HG02610 (cell line): ENCODE measurements at regions not wholly inside any gene's neighbourhood (a gene's known extent, or its start where the extent isn't known, plus 50 kb on each side); places are given as distances from the start of the nearest gene placed in this dataset.
"Not testable (repeated sequence)": the region's sequence is repeated elsewhere in the genome, so short reads cannot be mapped to it uniquely, and the experiment has no call there.

Experiments
- ATAC-seq: cut with Tn5 transposase; IDR thresholded peaks from one replicate; pipeline ENCODE4 v1.9.1; 2021; ENCODE audit warnings: mild to moderate bottlenecking, moderate library complexity; ENCODE audit not compliant: unreplicated experiment

- no peak for ATAC-seq
These were observed 137.9 kb upstream of the EXOC2 start for GRCh38 chr6:830667-831327.

- no peak for ATAC-seq
These were observed 136.7 kb upstream of the EXOC2 start for GRCh38 chr6:829656-830055.

- ATAC-seq: no peak
These were observed 134.5 kb upstream of the EXOC2 start for GRCh38 chr6:827431-827830.

- no peak for ATAC-seq
These were observed 126.2 kb upstream of the EXOC2 start for GRCh38 chr6:819122-819521.

- ATAC-seq: no peak
These were observed 125.3 kb upstream of the EXOC2 start for GRCh38 chr6:818196-818595.

GRCh38 chr6:816510-817084 is 123.7 kb upstream of the EXOC2 start:
- no peak for ATAC-seq

GRCh38 chr6:815348-815738 is 122.4 kb upstream of the EXOC2 start:
- ATAC-seq: no peak

- ATAC-seq: no peak
These were observed 121.7 kb upstream of the EXOC2 start for GRCh38 chr6:814378-815347.

- no peak for ATAC-seq
These were observed 118.9 kb upstream of the EXOC2 start for GRCh38 chr6:811831-812230.

- no peak for ATAC-seq
These were observed 118.3 kb upstream of the EXOC2 start for GRCh38 chr6:811191-811590.

- no peak for ATAC-seq
These were observed 111.8 kb upstream of the EXOC2 start for GRCh38 chr6:804771-805170.

GRCh38 chr6:804317-804716 is 111.4 kb upstream of the EXOC2 start:
- ATAC-seq: no peak

- ATAC-seq: no peak
These were observed 110.4 kb upstream of the EXOC2 start for GRCh38 chr6:803191-803977.

GRCh38 chr6:802701-803100 is 109.8 kb upstream of the EXOC2 start:
- ATAC-seq: no peak

- ATAC-seq: not testable (repeated sequence)
These were observed 109.3 kb upstream of the EXOC2 start for GRCh38 chr6:802223-802622.

GRCh38 chr6:799769-800168 is 106.8 kb upstream of the EXOC2 start:
- no peak for ATAC-seq

- ATAC-seq: no peak
These were observed 104.6 kb upstream of the EXOC2 start for GRCh38 chr6:797479-798077.

- no peak for ATAC-seq
These were observed 102.2 kb upstream of the EXOC2 start for GRCh38 chr6:795046-795685.

GRCh38 chr6:793261-793660 is 100.3 kb upstream of the EXOC2 start:
- ATAC-seq: no peak

- ATAC-seq: no peak
These were observed 99.7 kb upstream of the EXOC2 start for GRCh38 chr6:792662-793061.
